ENCODE measurements at regions not wholly inside any gene's neighbourhood (a gene's known extent, or its start where the extent isn't known, plus 50 kb on each side); places are given as distances from the start of the nearest gene placed in this dataset.

DNA sequence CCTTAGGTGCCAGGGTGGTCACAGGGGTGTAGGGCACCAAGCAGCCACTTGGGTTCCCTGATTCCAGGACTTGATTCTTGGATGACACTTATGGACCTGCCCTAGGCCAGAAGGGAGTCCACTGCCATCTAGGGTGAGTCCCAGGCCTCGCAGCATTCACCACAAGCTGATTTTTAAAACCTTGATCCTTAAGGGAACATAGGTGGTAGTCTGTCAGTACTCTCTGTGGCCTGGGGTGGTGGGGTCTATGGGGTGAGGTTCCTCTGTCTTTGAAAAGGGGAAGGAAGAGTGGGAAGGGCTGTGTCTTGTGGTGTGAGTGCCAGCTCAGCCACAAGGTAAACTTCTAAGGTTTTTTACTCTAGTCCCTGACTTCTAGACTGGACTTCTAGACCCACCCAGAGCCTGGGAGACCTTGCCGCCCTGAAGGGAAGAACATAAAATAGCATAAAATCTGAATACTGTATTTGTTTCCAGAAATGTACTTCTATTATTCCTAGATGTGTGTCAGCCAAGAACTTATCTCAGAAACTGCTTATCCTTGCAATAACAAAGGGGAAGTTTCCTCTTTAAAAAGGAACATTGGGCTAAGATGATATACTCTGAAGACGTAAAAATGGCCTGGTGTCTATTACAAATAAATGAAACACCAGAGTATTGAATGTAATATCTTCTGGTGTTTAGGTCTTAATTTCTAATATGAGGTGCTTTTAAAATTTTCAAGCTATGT, 757.3 kb downstream of the LTN1 start:
- DNase-seq (ENCODE audit: low read depth in 3 of 3), result no peak

DNA sequence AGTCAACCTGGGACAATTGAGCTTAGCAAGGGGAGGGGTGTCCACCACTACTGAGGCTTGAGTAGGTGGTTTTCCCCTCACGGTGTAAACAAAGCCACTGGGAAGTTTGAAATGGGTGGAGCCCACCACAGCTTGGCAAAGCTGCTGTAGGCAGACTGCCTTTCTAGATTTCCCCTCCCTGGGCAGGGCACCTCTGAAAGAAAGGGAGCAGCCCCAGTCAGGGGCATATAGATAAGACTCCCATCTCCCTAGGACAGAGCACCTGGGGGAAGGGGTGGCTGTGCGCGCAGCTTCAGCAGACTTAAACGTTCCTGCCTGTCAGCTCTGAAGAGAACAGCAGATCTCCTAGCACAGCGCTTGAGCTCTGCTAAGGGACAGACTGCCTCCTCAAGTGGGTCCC, 758.4 kb downstream of the LTN1 start:
- DNase-seq (ENCODE audit: low read depth in 3 of 3), result no peak

DNA sequence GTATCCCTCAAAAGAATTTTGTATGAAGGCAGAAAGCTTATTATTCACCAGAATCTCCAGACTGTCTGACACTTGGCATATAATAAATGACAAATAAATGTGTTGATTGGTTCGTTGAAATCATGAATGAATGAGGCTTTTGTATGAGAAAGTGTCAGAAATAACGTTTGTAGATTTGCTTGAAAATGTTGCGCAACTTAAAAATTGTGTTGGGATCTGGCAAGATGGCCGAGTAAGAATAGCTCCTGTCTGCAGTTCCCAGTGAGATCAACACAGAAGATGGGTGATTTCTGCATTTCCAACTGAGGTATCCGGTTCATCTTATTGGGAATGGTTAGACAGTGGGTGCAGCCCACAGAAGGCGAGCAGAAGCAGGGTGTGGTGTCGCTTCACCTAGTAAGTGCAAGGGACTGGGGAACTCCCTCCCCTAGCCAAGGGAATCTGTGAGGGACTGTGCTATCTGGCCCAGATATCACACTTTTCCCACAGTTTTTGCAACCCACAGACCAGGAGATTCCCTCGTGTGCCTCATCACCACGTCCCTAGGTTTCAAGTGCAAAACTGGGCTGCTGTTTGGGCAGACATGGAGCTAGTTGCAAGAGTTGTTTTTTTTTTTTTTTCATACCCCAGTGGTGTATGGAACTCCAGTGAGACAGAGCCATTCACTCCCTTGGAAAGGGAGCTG, 759.0 kb downstream of the LTN1 start:
- no peak for DNase-seq (ENCODE audit: low read depth in 3 of 3)

DNA sequence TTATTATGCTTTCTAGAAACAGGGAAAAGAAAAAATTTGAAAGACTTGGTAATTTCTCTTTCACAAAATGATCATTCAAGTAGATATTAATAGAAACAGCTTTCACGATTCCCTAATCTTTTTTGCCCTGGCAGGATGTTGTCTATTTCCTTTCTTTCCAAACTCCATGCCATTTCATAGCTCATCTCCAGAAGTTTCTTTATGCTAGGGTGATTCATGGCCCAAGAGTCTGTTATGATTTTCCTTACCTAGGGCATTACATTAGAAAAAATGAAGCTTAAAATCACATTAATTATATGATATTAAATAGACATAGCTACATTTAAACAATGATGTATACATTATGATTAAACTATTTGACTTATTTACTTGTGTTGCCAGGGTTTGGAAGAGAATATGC, 762.1 kb downstream of the LTN1 start:
- no peak for DNase-seq (ENCODE audit: low read depth in 3 of 3)

DNA sequence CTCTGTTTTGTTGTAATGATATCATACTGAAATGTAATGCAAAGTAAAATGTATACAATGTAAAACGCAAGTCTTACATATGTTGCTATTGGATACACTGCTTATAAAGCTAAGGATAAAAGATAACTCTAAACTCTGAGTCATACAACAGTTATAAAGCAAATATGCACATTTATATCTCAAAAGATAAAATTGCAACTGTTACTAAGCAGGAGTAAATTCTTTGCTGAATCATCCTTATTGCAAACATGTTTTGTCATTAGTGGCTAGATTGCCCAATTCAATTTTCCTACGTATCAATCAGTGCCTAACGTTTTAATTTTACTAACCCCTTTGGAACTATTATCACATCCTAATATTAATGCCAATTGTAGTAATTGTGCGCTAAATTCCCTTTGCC, 762.9 kb downstream of the LTN1 start:
- DNase-seq (ENCODE audit: low read depth in 3 of 3), result no peak

DNA sequence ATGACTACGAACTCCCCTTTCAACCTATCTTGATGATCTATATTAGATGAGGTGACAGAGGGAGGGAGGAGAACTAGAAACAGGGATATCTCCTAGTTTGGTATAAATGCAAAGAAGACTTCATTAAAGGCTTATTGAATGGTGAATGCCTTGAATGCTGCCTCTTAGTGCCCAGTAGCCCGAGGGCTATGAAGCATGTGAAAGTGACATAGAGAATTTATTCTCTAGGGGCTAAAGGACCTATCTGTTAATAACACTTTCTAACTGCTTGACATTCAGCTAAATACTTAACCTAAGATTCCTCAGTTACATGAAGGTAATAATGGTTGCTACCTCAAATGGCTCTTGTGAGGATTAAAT, 764.1 kb downstream of the LTN1 start:
- DNase-seq (ENCODE audit: low read depth in 3 of 3), result no peak

DNA sequence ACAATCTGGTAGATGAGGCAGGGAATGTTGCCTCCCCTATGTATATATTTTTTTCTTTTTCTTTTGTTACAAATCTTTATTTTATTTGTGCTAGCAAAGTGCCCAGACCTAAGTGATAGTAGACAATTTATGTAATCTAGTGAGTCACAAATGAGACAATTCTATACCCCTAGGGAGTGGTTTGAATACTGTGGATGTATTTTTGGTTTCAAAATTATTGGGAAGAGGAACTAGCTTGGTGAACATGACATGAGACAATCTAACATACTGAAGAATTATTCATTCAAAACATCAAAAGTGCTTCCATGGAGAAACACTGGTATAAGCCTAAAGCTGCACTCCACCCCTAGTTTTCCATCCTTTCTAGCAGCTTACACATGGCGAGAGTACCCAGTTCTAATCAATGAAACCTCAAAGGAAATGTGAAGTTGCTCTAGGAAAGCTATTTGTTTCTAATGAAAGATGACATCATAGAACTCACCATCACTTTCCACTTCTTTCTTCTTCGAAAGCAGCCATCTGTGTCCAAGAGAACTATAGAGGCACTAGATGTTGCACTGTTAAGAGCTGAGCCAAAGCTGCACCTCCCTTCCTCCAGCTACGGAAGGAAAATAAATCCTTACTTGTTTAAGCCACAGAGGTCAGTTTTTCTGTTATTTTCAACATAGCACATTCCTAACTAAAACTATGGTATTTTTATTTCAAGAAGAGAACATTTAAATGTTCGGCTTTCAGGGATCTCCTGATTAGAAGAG, 764.6 kb downstream of the LTN1 start:
- no peak for DNase-seq (ENCODE audit: low read depth in 3 of 3)

DNA sequence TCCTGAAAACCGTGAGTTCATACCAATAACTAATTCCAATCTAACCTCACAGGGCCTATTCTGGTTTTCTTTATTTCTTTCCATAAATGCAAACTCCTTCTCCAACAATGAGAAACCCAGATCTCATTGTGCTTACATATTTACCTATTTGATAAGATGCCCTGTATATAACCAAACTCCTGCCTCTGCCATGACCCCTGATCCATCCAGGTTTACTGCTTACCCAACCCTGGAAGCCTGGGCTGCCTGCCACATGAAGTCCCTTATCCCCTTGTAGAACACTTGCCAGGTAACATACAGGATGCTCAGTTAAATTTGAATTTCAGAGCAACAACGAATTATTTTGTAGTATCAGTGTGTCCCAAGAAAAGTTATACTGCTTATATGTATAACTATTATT, 766.1 kb downstream of the LTN1 start:
- no peak for DNase-seq (ENCODE audit: low read depth in 3 of 3)

DNA sequence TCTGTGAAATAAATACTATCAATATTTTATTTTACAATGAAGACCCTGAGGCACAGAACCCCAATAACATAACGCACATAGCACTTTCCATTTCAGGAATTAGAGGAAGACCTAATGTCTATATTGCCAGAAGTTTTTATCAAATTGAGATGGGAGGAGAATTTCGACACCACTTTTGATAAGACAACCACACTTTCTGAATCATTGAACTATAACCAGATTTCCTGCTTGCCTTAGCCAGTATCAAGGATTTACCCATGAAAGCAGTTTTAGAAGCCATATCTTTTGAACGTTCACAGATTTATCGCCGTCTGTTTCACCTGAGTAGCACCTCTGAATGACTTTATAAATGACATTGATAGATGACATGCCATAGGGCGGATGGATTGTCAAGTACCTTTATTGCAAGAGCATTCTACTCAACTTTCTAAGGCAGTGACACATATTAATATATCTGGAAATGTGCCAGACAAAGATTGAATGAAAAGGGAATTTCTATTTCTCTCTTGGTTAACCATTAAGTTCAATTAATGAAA, 768.4 kb downstream of the LTN1 start:
- DNase-seq (ENCODE audit: low read depth in 3 of 3), result no peak

DNA sequence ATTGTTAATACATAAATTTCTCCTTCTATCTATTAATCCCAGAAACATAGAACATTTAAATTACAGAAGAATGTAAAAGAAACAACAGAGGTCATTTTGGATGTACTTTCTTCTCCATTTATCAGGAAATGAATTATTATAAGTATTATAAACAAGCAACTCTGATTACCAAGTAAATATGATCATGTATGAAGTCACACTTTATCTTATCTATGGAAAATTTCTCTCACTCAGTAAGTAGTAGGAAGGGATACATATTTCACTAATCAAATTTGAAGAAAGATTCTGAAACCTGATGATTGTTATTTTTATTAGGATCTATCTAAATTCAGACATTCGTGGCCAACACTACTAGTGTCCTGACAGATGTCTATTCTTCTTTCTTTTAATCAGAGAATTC, 770.7 kb downstream of the LTN1 start:
- DNase-seq (ENCODE audit: low read depth in 3 of 3), result no peak

DNA sequence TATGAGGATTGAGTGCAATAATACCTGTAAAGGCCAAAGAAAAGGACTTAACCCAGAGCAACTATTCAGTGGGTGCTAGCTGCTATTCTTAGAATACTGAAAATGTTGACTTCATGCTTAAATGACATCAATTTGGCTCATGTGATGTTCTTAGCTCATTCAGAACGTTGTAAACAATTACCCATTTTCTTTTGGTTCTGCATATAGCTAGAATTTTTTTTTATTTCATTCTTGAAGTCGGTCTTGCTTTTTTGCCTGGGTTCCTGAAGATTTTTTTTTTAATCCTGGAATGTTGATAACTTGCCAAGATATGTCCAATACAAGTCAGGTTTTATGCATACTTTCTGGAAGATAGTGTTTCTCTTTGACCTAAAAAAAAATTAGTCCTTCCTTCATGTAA, 772.0 kb downstream of the LTN1 start:
- no peak for DNase-seq (ENCODE audit: low read depth in 3 of 3)

DNA sequence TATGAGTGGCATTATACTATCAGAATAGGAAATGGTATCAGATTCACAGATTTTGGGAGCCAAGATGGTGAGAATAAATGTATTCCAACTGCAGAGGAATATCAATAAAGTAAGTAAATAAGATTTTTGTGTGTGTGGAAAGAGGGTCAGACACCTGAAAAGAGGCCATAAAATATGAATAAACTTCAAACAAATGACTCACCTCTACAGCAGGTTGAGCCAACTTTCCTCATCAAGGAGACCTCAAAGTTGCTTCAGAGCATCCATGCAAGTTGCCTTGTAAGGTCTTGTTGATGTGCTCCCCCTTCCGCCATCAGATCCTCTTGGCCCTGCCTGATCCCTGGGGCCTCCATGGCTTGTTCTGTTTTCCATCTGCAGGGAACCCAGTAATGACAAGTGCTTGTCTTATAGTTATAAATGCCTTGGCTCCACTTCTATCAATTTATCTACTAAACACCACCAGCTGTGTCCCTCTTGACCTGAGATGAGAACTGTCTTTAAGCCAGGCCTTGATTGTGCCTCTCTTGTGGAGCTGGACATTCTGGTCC, 775.6 kb downstream of the LTN1 start:
- no peak for DNase-seq (ENCODE audit: low read depth in 3 of 3)

DNA sequence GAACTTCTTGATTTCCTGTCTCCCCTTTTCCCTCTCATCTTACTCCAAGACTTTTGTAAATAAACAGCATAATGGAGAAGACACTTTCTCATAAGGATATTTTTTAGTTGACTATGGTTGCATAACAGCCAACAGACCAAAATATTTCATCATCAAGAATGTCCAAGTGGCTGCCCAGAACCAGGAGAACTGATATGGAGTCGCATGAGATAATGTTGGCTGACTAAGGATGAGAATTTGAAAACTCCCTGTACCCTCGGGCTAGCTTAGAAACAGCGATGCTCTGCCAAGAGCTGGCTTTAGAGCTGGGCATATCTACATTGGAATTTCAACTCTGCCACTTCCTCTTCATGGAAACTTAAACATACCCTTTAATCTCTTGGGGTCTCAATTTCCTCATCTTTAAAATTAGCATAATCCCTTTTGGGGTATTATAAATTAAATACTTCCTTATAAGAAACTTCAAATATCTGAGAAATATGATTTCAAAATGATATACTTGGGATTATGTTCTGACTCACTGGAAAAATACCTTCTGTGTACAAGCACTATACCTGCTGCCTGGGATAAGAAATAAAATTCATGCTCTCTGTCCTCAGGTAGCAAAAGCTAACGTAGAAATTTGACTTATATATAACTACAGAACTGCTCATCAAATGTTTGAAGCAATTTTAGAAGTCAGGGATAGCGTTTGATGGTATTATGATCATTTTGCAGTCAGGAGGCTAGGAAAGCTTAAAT, 777.3 kb downstream of the LTN1 start:
- no peak for DNase-seq (ENCODE audit: low read depth in 3 of 3)

DNA sequence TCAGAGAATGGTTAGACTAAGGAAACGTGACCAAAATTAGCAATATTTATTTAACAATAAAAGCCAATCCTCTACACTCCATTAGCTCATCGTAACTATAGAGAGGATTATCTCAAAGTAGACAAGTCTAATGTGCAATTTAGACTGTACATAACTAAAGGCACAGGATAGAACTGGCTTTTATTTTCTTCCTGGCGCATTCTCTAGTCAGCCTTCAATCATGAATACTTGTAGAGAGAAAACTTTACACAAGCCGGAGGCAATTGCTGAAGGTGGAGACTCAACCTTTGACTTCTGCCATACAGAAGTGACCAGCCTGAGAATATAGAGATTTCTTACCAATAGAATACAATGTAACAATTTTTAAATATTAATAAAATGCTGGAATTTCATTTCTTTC, 777.9 kb downstream of the LTN1 start:
- DNase-seq (ENCODE audit: low read depth in 3 of 3), result no peak

DNA sequence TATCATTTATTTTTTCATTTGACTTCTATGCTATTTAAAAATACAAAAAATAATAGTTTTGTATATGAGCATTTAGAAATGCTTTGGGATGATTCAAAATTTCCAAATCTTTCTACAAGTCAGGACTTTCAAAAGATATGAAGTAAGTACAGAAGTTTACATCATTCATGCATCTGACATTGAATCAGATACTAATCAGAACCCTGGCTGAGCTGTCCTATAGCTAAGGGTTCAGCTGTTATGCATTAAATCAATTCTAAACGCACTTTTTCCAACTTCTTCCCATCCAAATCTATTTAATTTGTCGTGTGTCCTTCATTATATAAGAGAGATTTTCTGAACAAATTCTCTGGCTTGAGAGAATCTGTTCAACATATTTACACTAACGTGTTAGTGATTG, 779.4 kb downstream of the LTN1 start:
- DNase-seq (ENCODE audit: low read depth in 3 of 3), result no peak

DNA sequence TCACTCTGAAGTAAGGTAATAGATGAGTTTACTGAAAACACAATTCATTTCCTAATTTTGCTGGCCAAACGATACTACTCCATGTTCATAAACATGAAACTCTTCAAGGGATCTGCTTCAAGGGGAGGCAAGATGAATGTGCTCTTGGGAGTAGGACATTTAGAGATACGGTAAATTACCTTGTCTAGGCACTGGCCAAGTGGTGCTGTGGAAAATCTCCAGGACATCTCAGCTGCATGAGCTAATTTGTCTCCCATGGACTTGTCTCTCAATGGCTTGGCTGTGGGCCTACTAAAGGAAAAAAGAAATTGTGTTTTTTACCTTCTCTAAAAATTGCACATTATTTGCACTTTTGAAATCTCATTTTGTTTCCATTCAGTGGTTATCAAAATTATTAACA, 780.6 kb downstream of the LTN1 start:
- no peak for DNase-seq (ENCODE audit: low read depth in 3 of 3)

DNA sequence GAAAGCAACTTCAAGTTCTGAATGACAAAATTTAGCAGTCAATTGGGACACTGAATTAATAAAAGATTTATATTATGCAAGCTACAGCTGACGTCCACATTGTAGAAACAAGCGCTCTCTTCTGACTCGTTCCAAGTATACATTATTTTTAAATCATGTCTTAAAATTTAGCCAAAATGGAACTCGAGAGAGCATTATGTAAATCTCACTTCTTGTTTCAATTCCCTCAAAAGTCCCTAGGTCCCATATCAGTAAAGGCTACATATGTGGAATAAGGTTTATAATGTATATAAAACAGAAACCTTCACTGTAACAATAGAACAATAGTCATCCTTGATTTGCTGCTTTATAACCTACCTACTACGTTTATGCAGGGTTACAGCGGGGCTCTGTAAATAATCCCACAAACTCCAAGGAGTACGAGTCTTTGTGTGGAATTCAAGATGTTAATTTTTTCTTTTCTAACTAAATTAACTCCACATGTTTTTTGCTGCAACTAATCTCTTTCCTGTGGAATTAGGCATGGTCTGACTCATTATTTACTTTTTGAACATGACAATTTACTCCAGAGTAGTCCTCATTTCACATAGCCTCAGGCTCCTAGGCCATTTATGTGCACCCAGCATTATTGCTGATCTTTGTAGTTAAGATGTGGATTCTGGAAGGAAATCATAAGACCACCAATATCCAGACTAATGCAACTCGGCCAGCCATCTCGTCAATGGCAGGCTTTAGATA, 785.1 kb downstream of the LTN1 start:
- DNase-seq (ENCODE audit: low read depth in 3 of 3), result no peak

DNA sequence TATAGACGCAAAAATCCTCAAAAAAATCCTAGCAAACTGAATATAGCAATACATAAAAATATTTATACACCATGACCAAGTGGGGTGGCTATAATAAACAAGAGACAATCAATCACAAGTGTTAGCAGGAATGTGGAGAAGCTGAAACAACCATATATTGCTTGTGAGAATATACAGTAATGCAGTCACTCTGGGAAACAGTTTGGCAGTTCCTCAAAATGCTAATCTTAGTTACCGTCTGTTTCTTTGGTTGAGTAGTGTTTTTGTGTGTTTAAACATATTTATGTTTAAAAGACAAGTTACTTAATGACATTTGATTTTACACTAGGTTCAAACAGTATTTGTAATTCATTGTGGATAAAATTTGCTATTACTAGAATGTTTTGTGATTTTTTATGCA, 792.0 kb downstream of the LTN1 start:
- DNase-seq (ENCODE audit: low read depth in 3 of 3), result no peak

DNA sequence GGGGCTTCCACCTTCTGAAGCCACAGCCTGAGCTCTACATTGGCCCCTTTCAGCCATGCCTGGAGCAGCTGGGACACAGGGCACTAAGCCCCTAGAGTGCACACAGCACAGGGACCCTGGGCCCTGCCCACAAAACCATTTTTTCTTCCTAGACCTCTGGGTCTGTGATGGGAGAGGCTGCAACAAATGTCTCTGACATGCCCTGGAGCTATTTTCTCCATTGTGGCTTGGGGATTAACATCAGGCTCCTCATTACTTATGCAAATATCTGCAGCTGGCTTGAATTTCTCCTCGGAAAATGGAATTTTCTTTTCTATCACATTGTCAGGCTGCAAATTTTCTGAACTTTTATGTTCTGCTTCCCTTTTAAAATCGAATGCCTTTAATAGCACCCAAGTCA, 795.7 kb downstream of the LTN1 start:
- no peak for DNase-seq (ENCODE audit: low read depth in 3 of 3)

DNA sequence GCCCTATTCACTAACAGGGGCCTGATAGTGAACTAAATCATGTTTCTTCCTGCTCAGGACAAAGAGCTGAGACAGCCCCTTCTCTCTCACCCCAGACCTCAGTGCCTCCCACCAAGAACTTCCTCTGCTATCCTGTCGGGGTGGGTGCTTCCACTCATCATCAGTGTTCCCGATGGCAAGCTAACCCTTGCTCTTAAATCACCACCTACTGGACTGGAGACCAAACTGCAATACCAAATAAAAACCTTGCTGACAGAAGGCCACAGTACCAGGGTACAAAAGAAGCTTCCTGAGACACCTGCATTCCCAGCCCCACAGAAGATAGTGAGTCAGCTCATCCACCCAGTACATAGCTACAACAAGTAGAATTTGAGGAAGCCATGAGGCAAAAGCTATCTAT, 799.5 kb downstream of the LTN1 start:
- no peak for DNase-seq (ENCODE audit: low read depth in 3 of 3)

DNA sequence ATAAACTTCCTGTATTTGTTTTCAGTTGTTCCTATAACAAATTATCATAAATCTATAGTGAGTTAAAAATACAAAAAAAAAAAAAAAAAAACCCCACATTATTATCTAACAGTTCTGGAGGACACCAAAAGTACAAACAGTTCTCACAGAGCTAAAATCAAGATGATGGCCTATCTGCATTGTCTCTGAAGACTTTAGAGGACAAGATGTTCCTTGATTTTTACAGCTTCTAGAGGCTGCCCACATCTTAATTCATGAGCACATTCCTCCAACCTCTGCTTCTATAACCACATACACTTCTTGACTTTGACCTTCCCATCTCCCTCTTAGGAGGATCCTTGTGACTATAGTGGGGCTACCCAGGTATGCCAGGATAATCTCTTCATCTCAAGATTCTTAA, 806.1 kb downstream of the LTN1 start:
- DNase-seq (ENCODE audit: low read depth in 3 of 3), result no peak

All from stimulated activated CD4-positive, alpha-beta T cell treated with anti-CD3 and anti-CD28 coated beads, TNF-alpha, amount 100 ng/mL, for 48 hours (primary cell).